SIG-M5 treated with dmso at 0.1 percent for 504 hours (cell line): ENCODE measurements at regions not wholly inside any gene's neighbourhood (a gene's known extent, or its start where the extent isn't known, plus 50 kb on each side); places are given as distances from the start of the nearest gene placed in this dataset.

Experiments
- DNase-seq: peaks from one replicate; lab custom pipeline; 2025; ENCODE audit not compliant: unreplicated experiment; lab: John Stamatoyannopoulos, UW

DNA sequence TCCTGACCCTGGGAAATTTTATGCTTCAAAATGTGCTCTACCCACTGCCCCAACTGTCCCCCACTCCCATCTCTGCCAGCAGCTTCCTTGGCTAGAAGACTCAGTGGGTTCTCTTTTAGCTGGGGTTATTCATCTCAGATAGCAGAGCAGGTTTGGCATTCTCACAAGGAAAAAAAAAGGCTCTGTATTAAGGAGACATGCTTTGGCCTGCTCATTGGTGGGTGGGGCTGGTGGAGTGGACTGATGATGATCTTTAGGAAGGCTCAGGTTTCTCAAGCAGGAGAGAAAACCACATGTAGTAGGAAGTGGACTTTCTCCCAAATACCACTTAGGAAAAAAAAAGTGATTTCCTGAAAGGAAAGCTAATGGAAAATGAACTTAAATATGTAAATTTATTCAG, 279.2 kb upstream of the ZNF462 start:
- DNase-seq, result no peak

GRCh38 chr9:106587042-106587441, 275.9 kb upstream of the ZNF462 start:
- no peak for DNase-seq

DNA sequence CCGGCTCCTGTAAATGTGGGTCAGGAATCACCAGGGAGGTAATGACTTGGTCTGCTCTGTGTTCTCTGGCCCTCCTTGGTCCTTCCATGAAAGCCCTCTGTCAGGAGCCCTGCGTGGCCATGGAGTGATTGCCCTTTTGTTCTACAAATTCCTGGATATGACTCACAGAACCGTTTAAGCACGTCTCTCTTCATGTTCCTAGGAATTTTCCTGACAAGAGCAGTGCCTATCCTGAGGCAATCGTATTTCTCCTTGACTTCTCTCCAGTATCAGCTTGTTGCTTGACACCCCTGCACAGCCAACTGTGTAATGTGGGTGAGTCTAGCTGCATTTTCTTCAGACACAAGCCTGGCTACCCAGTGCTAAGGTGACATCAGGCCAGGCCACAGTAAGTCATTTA, 274.3 kb upstream of the ZNF462 start:
- DNase-seq, result no peak

DNA sequence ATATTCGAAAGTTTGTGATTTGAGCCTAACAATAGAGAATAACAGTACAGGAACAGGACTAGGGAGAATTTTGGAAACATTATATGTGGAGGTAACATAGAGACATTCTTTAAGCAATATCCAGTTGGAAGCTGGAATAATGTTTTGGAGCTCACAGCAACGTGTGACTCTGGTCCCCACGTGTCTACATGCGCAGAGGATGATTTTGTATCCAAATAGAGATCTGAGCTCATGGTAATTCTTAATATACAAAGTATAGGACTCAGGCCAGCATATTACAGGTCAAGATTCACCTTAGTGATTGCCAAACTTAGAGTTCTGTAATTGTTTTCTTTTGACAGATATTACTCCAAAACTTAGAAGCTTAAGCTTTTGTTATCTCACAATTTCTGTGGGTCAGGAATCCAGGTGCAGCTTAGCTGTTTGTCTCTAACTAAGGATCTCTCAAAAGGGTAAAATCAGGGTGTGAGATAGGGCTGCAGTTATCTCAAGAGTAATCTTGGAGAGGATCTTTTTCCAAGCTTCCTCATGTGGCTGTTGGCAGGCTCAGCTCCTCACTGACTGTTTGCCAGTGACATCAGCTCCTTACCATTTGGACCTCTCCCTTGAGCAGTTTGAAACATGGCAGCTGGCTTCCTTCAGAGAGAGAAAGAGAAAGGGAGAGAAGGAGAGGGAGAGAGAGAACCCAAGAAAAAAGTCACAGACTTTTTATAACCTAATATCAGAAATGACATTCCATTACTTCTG, 272.0 kb upstream of the ZNF462 start:
- DNase-seq, result no peak

DNA sequence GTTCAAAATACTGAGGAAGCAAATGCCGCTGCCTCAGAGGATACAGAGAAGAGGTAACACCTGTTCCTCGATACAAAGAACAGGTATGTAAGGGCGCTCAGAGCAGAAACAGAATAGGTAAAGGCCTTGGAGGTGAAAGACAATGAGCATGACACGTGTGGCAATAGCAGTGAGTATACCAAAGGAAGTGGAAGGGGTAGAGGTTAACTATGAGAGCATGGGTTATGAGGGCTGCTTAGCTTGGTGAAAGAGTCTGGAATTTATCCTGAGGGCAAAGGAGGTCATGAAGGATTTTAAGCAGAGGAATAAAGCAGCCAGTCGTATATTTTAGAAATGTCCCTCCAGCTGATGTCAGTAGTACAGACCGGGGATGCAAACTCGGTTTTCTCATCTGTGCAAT, 269.8 kb upstream of the ZNF462 start:
- DNase-seq, result no peak

GRCh38 chr9:106596984-106597383, 266.0 kb upstream of the ZNF462 start:
- DNase-seq, result no peak

DNA sequence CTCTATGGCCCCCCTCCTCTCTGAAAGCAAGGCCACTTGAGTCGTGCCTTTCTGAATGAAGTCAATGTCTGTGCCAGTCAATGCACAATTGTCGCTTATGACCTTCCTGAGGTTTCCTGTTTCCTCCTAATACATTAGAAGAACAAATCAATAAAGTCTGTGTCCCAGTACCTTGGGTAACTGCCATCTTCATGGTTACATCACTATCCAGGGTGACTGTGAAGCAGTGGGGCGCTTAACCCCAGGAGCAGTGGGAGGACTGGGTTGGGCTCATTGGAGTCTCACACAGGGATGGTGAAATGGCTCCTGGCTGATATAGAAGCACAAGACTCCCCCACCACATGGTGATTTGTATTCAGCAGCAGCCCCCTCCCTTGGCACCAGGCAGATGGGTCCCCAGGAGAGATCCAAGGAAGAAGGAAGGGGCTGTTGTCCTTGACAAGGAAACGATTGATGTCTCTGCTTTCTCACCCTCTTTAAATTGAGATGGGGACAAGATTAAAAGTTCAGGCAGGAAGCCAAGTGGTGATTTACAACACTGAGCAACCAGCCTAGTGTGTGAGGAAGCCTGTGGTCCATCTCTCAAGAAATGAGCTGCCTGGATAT, 261.9 kb upstream of the ZNF462 start:
- DNase-seq, result no peak

GRCh38 chr9:106602344-106602743, 260.6 kb upstream of the ZNF462 start:
- no peak for DNase-seq

DNA sequence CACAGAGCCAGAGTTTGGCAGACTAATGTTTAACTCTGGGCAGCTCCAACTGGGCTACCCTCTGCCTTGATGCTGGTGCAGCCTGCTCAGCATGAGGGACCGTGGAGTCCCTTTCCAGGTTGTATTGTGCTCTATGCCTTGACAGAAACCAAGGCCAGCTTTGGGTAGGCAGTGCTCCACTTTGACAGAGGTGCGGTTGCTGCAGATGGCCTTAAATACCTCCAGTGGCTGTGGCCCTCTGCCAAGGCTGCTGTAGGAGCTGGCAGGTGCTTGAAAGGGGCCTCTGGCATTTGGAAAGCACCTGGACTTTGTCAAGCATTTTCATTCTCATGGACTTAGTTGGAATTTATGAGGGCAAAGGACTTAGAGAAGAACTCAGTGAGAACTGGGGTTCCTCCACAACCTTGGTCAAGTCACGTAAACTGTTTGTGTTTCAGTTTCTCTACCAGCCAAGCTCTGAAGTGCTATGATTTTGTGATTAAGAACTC, 249.7 kb upstream of the ZNF462 start:
- DNase-seq, result no peak

DNA sequence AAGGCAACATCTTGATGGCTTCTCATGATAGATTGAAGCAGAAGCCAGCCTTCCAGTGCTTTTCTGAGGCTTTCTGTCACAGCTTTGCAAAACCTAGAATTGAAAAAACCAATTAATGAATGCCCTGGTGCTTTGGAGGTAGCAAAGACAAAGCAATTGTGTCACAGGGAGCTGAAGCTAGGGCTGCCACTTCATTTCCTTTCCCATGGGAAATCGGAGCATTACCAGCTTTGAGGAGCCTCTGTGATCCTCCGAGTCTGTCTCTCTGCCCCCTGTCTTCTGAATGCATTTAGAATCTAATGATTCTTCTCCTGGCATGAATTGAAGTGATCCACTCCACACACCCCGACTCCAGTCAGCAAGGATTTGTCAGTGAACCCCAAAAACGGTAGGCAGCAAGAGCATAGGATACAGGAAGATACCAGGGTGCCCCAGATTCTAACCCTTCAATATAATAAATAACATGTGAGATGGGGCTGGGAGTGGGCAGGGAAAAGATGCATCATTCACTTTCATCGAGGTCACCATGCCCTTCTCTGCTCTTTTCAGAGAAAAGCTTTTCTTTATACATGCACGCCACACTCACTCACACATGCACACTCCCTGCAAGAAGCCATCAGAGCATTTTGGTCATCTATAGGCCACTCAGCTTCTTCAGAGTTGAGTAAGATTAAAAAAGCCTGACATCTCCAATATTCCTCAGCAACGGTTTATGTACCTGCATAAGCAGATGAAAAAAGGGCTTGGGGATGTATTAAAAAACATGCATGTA, 247.7 kb upstream of the ZNF462 start:
- DNase-seq, result no peak

DNA sequence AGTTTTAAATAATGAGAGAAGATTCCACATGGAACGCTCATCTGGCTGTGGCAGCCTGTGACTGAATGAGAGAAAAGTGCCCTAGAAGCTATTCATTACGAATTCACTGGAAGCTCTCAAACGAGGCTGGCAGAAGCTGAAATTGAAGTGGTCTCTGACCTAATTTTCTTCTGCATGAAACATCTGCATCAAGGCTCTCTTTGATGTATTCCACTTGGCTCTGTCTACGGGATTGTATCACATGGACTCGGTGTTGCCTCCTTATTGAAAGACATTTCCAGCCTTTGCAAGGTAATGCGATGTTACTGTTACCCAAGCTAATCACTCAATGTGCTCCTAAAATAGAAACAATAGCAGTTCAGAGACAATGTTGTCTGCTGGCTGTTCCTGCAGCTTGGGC, 246.9 kb upstream of the ZNF462 start:
- no peak for DNase-seq

GRCh38 chr9:106616851-106617345, 246.1 kb upstream of the ZNF462 start:
- DNase-seq, result no peak

GRCh38 chr9:106619211-106619610, 243.8 kb upstream of the ZNF462 start:
- no peak for DNase-seq

GRCh38 chr9:106620081-106620480, 242.9 kb upstream of the ZNF462 start:
- DNase-seq, result no peak

- DNase-seq, result no peak
Observed at GRCh38 chr9:106620866-106621265, 242.1 kb upstream of the ZNF462 start.

DNA sequence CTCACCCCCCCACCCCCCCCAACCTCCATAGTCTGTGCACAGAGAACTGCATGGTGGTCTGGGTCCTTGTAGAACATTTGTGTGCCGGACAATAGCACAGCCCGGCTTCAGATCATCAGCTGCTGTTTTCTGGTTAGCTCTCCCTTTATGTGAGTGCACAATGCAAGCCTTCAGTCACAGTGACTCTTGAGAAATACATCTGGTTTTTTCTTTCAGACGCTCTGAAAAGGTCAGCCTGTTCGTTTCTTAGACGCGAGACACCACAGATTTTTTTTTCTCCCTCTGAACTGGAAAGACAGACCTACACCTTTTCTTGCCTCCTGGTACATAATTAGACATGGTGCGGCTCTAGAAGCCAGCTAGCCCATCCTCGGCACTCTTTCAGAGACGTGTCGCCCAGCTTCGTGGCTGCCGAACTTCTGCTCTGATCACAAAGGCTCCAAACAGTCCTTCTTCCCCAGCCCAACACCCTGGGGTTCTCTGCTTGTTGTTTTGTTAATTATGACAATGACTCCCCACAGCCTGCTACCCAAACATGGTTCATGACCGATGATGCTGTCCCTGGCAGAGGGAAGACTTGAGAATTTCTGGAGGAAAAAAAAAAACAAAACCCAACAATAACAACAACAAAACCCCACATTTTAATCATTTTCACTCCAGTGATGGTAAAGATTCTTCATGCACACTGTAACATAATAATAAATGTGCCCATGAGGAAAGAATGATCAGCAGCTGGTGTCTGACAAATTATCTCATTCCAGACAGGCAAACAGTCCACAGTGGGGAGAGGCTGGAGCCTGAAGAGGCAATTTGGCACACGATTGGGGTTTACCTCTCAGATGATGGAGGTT, 241.4 kb upstream of the ZNF462 start:
- no peak for DNase-seq

GRCh38 chr9:106622164-106622487, 240.8 kb upstream of the ZNF462 start:
- no peak for DNase-seq

DNA sequence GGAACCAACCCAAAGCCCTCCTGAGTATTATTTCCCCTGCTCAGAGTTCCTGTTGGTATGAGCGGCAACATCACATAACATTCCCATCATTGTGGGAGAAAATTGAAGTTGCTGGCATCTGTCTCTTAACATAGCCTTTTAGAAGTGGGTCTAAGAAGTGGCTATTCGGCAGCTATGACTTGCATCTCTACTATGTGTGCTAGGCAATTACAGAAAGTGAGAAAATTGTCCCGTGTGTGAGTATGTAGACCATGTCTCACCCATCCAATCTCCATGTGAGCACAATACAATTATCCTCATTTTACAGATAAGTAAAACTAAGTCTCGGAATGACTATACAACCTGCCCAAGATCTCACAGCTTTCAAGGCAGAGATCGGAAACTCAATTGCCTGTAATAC, 239.4 kb upstream of the ZNF462 start:
- DNase-seq, result no peak

- DNase-seq, result no peak
Observed at GRCh38 chr9:106625259-106625789, 237.6 kb upstream of the ZNF462 start.

GRCh38 chr9:106626936-106627335, 236.0 kb upstream of the ZNF462 start:
- no peak for DNase-seq

GRCh38 chr9:106632621-106633020, 230.3 kb upstream of the ZNF462 start:
- DNase-seq, result no peak
